HCT116 (cell line): ENCODE measurements at regions not wholly inside any gene's neighbourhood (a gene's known extent, or its start where the extent isn't known, plus 50 kb on each side); places are given as distances from the start of the nearest gene placed in this dataset.

Experiments
- ATAC-seq: fragments of 200-7000 bp; cut with Tn5 transposase; 2 replicates; pipeline ENCODE4 v1.9.1; 2020; ENCODE audit warnings: mild to moderate bottlenecking, moderate library complexity
- BruUV-seq: library from RNA; stranded (reverse); fragments of 400-500 nt; replicated peaks from 2 replicates; lab custom pipeline; 2021; lab: Mats Ljungman, UMichigan
- CTCF ChIA-PET: fragments of 300-600 bp; sonication (Branson Sonifier 250); formaldehyde crosslinking; loops from one replicate; lab custom pipeline; 2021; ENCODE audit warnings: antibody characterized with exemption; lab: Charles Lee
- POLR2A ChIA-PET: fragments of 300-600, 350-600 bp; sonication (Branson Sonifier 250); formaldehyde crosslinking; loops from one replicate; lab custom pipeline; 2021; ENCODE audit warnings: antibody characterized with exemption; lab: Charles Lee
- RAD21 ChIA-PET, 2 experiments: fragments of 300-600 bp; sonication (Branson Sonifier 250); formaldehyde crosslinking; loops; one replicate each; lab custom pipeline; 2023; ENCODE audit warnings: low total read pairs in 2 of 2; ENCODE audit not compliant: uncharacterized antibody in 2 of 2, unreplicated experiment in 2 of 2, low non-redundant PET in 1 of 2; lab: Charles Lee
- DNase-seq: peaks from one replicate; pipeline ENCODE4 v3.0.0-alpha.2; 2010; ENCODE audit warnings: low read depth, low spot score
- H2AFZ ChIP-seq: fragments of 200-600 bp; shearing (Covaris generic), sonication (generic); 2 replicates; pipeline ENCODE4 v1.6.1; 2017; ENCODE audit warnings: low read depth, mixed run types, mixed read lengths, antibody characterized with exemption, low read length; ENCODE audit not compliant: poor library complexity, severe bottlenecking
- H3K27ac ChIP-seq: 2 replicates; pipeline ENCODE4 v1.5.1; 2012; ENCODE audit warnings: low read depth, low read length
- H3K27me3 ChIP-seq: fragments of 200-600 bp; sonication (generic); 2 replicates; pipeline ENCODE4 v1.6.1; 2016; ENCODE audit warnings: mixed run types, low read length, mixed read lengths; ENCODE audit not compliant: insufficient read depth
- H3K36me3 ChIP-seq, 2 experiments: fragments of 200-500 bp in 1 of 2; fragments of 200-600 bp in 1 of 2; sonication (Bioruptor generic) in 1 of 2; sonication (generic) in 1 of 2; 2 replicates each; pipeline versions ENCODE4 v1.5.1 to v1.6.1; 2014 to 2016; ENCODE audit warnings: low read length in 2 of 2, inconsistent platforms in 1 of 2, mixed read lengths in 1 of 2, mixed run types in 1 of 2; ENCODE audit not compliant: insufficient read depth in 2 of 2, control insufficient read depth in 1 of 2
- H3K4me1 ChIP-seq, 2 experiments: fragments of 200-600 bp in 1 of 2; sonication (generic) in 1 of 2; 2 replicates each; pipeline versions ENCODE4 v1.5.1 to v1.6.1; 2012 to 2017; ENCODE audit warnings: low read length in 2 of 2, inconsistent platforms in 1 of 2, mild to moderate bottlenecking in 1 of 2, mixed read lengths in 1 of 2, mixed run types in 1 of 2, moderate library complexity in 1 of 2; ENCODE audit not compliant: insufficient read depth in 2 of 2, control insufficient read depth in 1 of 2
- H3K4me2 ChIP-seq: fragments of 200-600 bp; sonication (generic); 2 replicates; pipeline ENCODE4 v1.6.1; 2017; ENCODE audit warnings: mixed run types, low read length, mixed read lengths
- H3K4me3 ChIP-seq, 2 experiments: fragments of 200-600 bp in 1 of 2; sonication (generic) in 1 of 2; replicated peaks in 1 of 2; 2 replicates each; pipeline ENCODE4 v1.5.1; 2011 to 2016; ENCODE audit warnings: low read length in 2 of 2, control low read depth in 1 of 2, low read depth in 1 of 2, mild to moderate bottlenecking in 1 of 2, mixed read lengths in 1 of 2, mixed run types in 1 of 2
- H3K79me2 ChIP-seq: fragments of 200-600 bp; sonication (generic); 2 replicates; pipeline ENCODE4 v1.6.1; 2017; ENCODE audit warnings: mild to moderate bottlenecking, mixed run types, low read length, moderate library complexity, mixed read lengths; ENCODE audit not compliant: insufficient read depth
- H3K9ac ChIP-seq: fragments of 200-600 bp; sonication (generic); 2 replicates; pipeline ENCODE4 v1.6.1; 2016; ENCODE audit warnings: low read length, mixed read lengths
- H3K9me2 ChIP-seq: fragments of 200-600 bp; sonication (generic), shearing (Covaris generic); 2 replicates; pipeline ENCODE4 v1.6.1; 2017; ENCODE audit warnings: mixed run types, mild to moderate bottlenecking, moderate library complexity; ENCODE audit not compliant: insufficient read depth
- H3K9me3 ChIP-seq, 2 experiments: fragments of 200-500 bp in 1 of 2; fragments of 200-600 bp in 1 of 2; sonication (Bioruptor generic) in 1 of 2; sonication (generic) in 1 of 2; 2 replicates each; pipeline ENCODE4 v1.6.1; 2014 to 2017; ENCODE audit warnings: low read length in 2 of 2, mixed read lengths in 2 of 2, inconsistent platforms in 1 of 2, low read depth in 1 of 2, mild to moderate bottlenecking in 1 of 2, mixed run types in 1 of 2, moderate library complexity in 1 of 2; ENCODE audit not compliant: control insufficient read depth in 1 of 2, insufficient read depth in 1 of 2
- H4K20me1 ChIP-seq: fragments of 200-600 bp; sonication (generic), shearing (Covaris generic); 2 replicates; pipeline ENCODE4 v1.6.1; 2017; ENCODE audit warnings: mixed run types, mild to moderate bottlenecking, moderate library complexity; ENCODE audit not compliant: insufficient read depth
- CEBPB ChIP-seq: IDR thresholded peaks from 2 replicates; pipeline ENCODE4 v1.6.1; 2012; ENCODE audit warnings: low read depth
- EGR1 ChIP-seq: IDR thresholded peaks from 2 replicates; pipeline ENCODE4 v1.6.1; 2012; ENCODE audit warnings: low read depth
- ELF1 ChIP-seq: IDR thresholded peaks from 2 replicates; pipeline ENCODE4 v1.6.1; 2012; ENCODE audit warnings: low read depth, borderline replicate concordance
- EZH2 ChIP-seq: fragments of 200-600 bp; sonication (generic); IDR thresholded peaks from 2 replicates; pipeline ENCODE4 v1.6.1; 2017; ENCODE audit warnings: antibody characterized with exemption, mixed run types
- FOSL1 ChIP-seq: IDR thresholded peaks from 2 replicates; pipeline ENCODE4 v1.6.1; 2012; ENCODE audit warnings: low read depth
- JUND ChIP-seq: IDR thresholded peaks from 2 replicates; pipeline ENCODE4 v1.6.1; 2012
- MAX ChIP-seq: IDR thresholded peaks from 2 replicates; pipeline ENCODE4 v1.6.1; 2012
- POLR2AphosphoS5 ChIP-seq: IDR thresholded peaks from 2 replicates; pipeline ENCODE4 v1.6.1; 2011; ENCODE audit warnings: mild to moderate bottlenecking, low read depth, low read length, moderate library complexity
- SIN3A ChIP-seq: IDR thresholded peaks from 2 replicates; pipeline ENCODE4 v1.6.1; 2012; ENCODE audit warnings: low read depth
- SP1 ChIP-seq: IDR thresholded peaks from 2 replicates; pipeline ENCODE4 v1.6.1; 2012; ENCODE audit warnings: low read depth
- TCF7L2 ChIP-seq: IDR thresholded peaks from 2 replicates; pipeline ENCODE4 v1.7.0; 2011; ENCODE audit warnings: borderline replicate concordance, inconsistent platforms; ENCODE audit not compliant: insufficient read depth, insufficient read length; ENCODE audit errors: extremely low read depth
- ZBTB33 ChIP-seq: IDR thresholded peaks from 2 replicates; pipeline ENCODE4 v1.6.1; 2011; ENCODE audit warnings: mild to moderate bottlenecking, low read length, moderate library complexity; ENCODE audit not compliant: insufficient replicate concordance; ENCODE audit errors: extremely low read depth
- intact Hi-C: fragments of 100-400 bp; cut with micrococcal nuclease; formaldehyde crosslinking; loops from 2 replicates; pipeline ENCODE4 v1.10.0; 2022

- Histone ChIP-seq H3K36me3 (no peaks in the 10 kb centered on the region), H3K9me2 (no peaks in the 10 kb centered on the region), H3K4me3 (no peak overlapping the region), H3K9me3 (no peaks in the 10 kb centered on the region), H3K79me2 (no peaks in the 10 kb centered on the region), H3K27me3 (peaks cover 4% of the 10 kb centered on the region), H3K9ac (no peak overlapping the region), H4K20me1 (no peaks in the 10 kb centered on the region), H2AFZ (no peak overlapping the region), H3K27ac (no peak overlapping the region), H3K4me1 (no peaks in the 10 kb centered on the region), H3K4me2 (no peak overlapping the region)
- POLR2A ChIA-PET = no interaction called here
- intact Hi-C loops = no loop called here
- DNase-seq (no peak), ATAC-seq (no peak)
- RAD21 ChIA-PET = no interaction called here
- CTCF ChIA-PET = no interaction called here
- TF ChIP-seq SIN3A = no peak
- no peak for TF ChIP-seq ELF1
- no peak for TF ChIP-seq MAX
- TF ChIP-seq ZBTB33 = no peak
- TF ChIP-seq EGR1 = no peak
- no peak for TF ChIP-seq EZH2
- no TSS peak for BruUV-seq
Observed at GRCh38 chr1:213533125-213533524, 454.6 kb upstream of the PROX1 start.

- no peaks in the 10 kb centered on the region for H3K36me3 ChIP-seq
- no peak overlapping the region for H2AFZ ChIP-seq
- no peaks in the 10 kb centered on the region for H3K9me3 ChIP-seq
- no peak overlapping the region for H3K9ac ChIP-seq
- H3K27me3 ChIP-seq = peaks cover 4% of the 10 kb centered on the region
- no peak for TF ChIP-seq TCF7L2
- no peak for TF ChIP-seq POLR2AphosphoS5
- TF ChIP-seq MAX = no peak
- no peak for TF ChIP-seq JUND
- no peak for TF ChIP-seq CEBPB
- TF ChIP-seq FOSL1 = no peak
- no peak for TF ChIP-seq EGR1
- TF ChIP-seq SP1 = no peak
- TF ChIP-seq ZBTB33 = no peak
- no peak for TF ChIP-seq ELF1
- no TSS peak for BruUV-seq
- no peaks in the 10 kb centered on the region for H4K20me1 ChIP-seq
- intact Hi-C loops = no loop called here
- POLR2A ChIA-PET = no interaction called here
- RAD21 ChIA-PET = no interaction called here
- H3K79me2 ChIP-seq = no peaks in the 10 kb centered on the region
- H3K27ac ChIP-seq = no peak overlapping the region
- H3K4me3 ChIP-seq = no peak overlapping the region
- H3K4me1 ChIP-seq = no peaks in the 10 kb centered on the region
- DNase-seq = no peak
- CTCF ChIA-PET = no interaction called here
- ATAC-seq = no peak
- no peak overlapping the region for H3K4me2 ChIP-seq
- H3K9me2 ChIP-seq = no peaks in the 10 kb centered on the region
Observed at GRCh38 chr1:213535679-213536078, 452.1 kb upstream of the PROX1 start.
